HAP-1 (cell line): ENCODE measurements at regions not wholly inside any gene's neighbourhood (a gene's known extent, or its start where the extent isn't known, plus 50 kb on each side); places are given as distances from the start of the nearest gene placed in this dataset.
A peak's percentile ranks its signal among the peaks of the same experiment; 100 is the strongest.
"Not testable (repeated sequence)": the region's sequence is repeated elsewhere in the genome, so short reads cannot be mapped to it uniquely, and the experiment has no call there.

ENCODE experiments used
- DNase-seq, 2 experiments: peaks; one replicate each; pipeline ENCODE4 v3.0.0-alpha.2; 2016 to 2020; ENCODE audit warnings: low spot score in 2 of 2
- H3K27me3 ChIP-seq: fragments of 250-450 bp; sonication (Bioruptor Pico); 2 replicates; pipeline ENCODE4 v1.5.1; 2020; ENCODE audit warnings: low read depth, mild to moderate bottlenecking, moderate library complexity
- H3K36me3 ChIP-seq: fragments of 250-450 bp; sonication (Bioruptor Pico); replicated peaks from 2 replicates; pipeline ENCODE4 v1.5.1; 2020; ENCODE audit warnings: mild to moderate bottlenecking
- H3K4me1 ChIP-seq: fragments of 250-450 bp; sonication (Bioruptor Pico); 2 replicates; pipeline ENCODE4 v1.5.1; 2020; ENCODE audit warnings: mild to moderate bottlenecking
- H3K4me3 ChIP-seq: fragments of 250-450 bp; sonication (Bioruptor Pico); 2 replicates; pipeline ENCODE4 v1.5.1; 2020; ENCODE audit warnings: mild to moderate bottlenecking, moderate library complexity
- H3K9me3 ChIP-seq: fragments of 250-450 bp; sonication (Bioruptor Pico); 2 replicates; pipeline ENCODE4 v1.5.1; 2020; ENCODE audit warnings: mild to moderate bottlenecking, moderate library complexity
- in situ Hi-C: fragments of 300-500 bp; cut with MboI; formaldehyde crosslinking; loops from 3 replicates; pipeline ENCODE4 v1.14.3; 2020; ENCODE audit warnings: low sequenced_read_pairs, inconsistent platforms, mixed read lengths

- no peaks in the 10 kb centered on the region for H3K4me1 ChIP-seq
- no peaks in the 10 kb centered on the region for H3K36me3 ChIP-seq
- no peak overlapping the region for H3K4me3 ChIP-seq
- no peaks in the 10 kb centered on the region for H3K9me3 ChIP-seq
- H3K27me3 ChIP-seq = no peaks in the 10 kb centered on the region
- in situ Hi-C loops = no loop called here
- no peak for DNase-seq
Measured at GRCh38 chr2:76170856-76171255, 460.1 kb upstream of the GCFC2 start.

- no peak for DNase-seq
- no peaks in the 10 kb centered on the region for H3K27me3 ChIP-seq
- in situ Hi-C loops = no loop called here
- no peak overlapping the region for H3K4me3 ChIP-seq
- no peaks in the 10 kb centered on the region for H3K36me3 ChIP-seq
- no peaks in the 10 kb centered on the region for H3K4me1 ChIP-seq
- H3K9me3 ChIP-seq = no peaks in the 10 kb centered on the region
Measured at GRCh38 chr2:76170009-76170384, 459.3 kb upstream of the GCFC2 start.

- Histone ChIP-seq H3K27me3 (no peaks in the 10 kb centered on the region), H3K36me3 (no peaks in the 10 kb centered on the region), H3K4me3 (no peak overlapping the region), H3K9me3 (no peaks in the 10 kb centered on the region), H3K4me1 (no peaks in the 10 kb centered on the region)
- DNase-seq = no peak
- in situ Hi-C loops = no loop called here
Measured at GRCh38 chr2:76169276-76170008, 458.7 kb upstream of the GCFC2 start.

GRCh38 chr2:76163860-76164259 is 453.1 kb upstream of the GCFC2 start:
- Histone ChIP-seq H3K27me3 (no peaks in the 10 kb centered on the region), H3K36me3 (no peaks in the 10 kb centered on the region), H3K4me3 (no peak overlapping the region), H3K4me1 (no peaks in the 10 kb centered on the region), H3K9me3 (no peaks in the 10 kb centered on the region)
- no peak for DNase-seq
- in situ Hi-C loops = no loop called here

GRCh38 chr2:76160670-76161069 is 450.0 kb upstream of the GCFC2 start:
- H3K9me3 ChIP-seq = no peaks in the 10 kb centered on the region
- H3K4me1 ChIP-seq = no peaks in the 10 kb centered on the region
- in situ Hi-C loops = no loop called here
- no peak overlapping the region for H3K4me3 ChIP-seq
- H3K27me3 ChIP-seq = no peaks in the 10 kb centered on the region
- DNase-seq = no peak
- H3K36me3 ChIP-seq = no peaks in the 10 kb centered on the region

GRCh38 chr2:76159042-76159648 is 448.4 kb upstream of the GCFC2 start:
- in situ Hi-C loops = no loop called here
- Histone ChIP-seq H3K4me1 (peaks cover 3% of the 10 kb centered on the region), H3K27me3 (no peaks in the 10 kb centered on the region), H3K9me3 (no peaks in the 10 kb centered on the region), H3K4me3 (no peak overlapping the region), H3K36me3 (no peaks in the 10 kb centered on the region)
- no peak for DNase-seq

- Histone ChIP-seq H3K36me3 (no peaks in the 10 kb centered on the region), H3K9me3 (no peaks in the 10 kb centered on the region), H3K4me1 (peaks cover 3% of the 10 kb centered on the region), H3K27me3 (no peaks in the 10 kb centered on the region), H3K4me3 (no peak overlapping the region)
- in situ Hi-C loops = no loop called here
- no peak for DNase-seq
Measured at GRCh38 chr2:76157531-76157930, 446.8 kb upstream of the GCFC2 start.

GRCh38 chr2:76154981-76155380 is 444.3 kb upstream of the GCFC2 start:
- Histone ChIP-seq H3K9me3 (no peaks in the 10 kb centered on the region), H3K36me3 (no peaks in the 10 kb centered on the region), H3K4me3 (no peak overlapping the region), H3K27me3 (no peaks in the 10 kb centered on the region), H3K4me1 (peaks cover 8% of the 10 kb centered on the region)
- in situ Hi-C loops = no loop called here
- DNase-seq = peak; percentile 9 to 58

- Histone ChIP-seq H3K4me3 (no peak overlapping the region), H3K4me1 (peaks cover 5% of the 10 kb centered on the region), H3K36me3 (no peaks in the 10 kb centered on the region), H3K27me3 (no peaks in the 10 kb centered on the region), H3K9me3 (peaks cover 7% of the 10 kb centered on the region; the same call in 1 of the 2 replicates)
- no peak for DNase-seq
- in situ Hi-C loops = no loop called here
Measured at GRCh38 chr2:76149846-76150245, 439.1 kb upstream of the GCFC2 start.

- H3K9me3 ChIP-seq, in situ Hi-C loops: not testable (repeated sequence)
Measured at GRCh38 chr2:76139303-76139702, 428.6 kb upstream of the GCFC2 start.

GRCh38 chr2:76128622-76129021 is 417.9 kb upstream of the GCFC2 start:
- in situ Hi-C loops = no loop called here
- Histone ChIP-seq H3K4me1 (no peaks in the 10 kb centered on the region), H3K36me3 (no peaks in the 10 kb centered on the region; the same call in none of the 2 replicates), H3K9me3 (no peaks in the 10 kb centered on the region), H3K4me3 (no peak overlapping the region), H3K27me3 (no peaks in the 10 kb centered on the region)
- DNase-seq = no peak

More at GRCh38 chr2:76139303-76139702, 428.6 kb upstream of the GCFC2 start:
- not testable (repeated sequence) for DNase-seq, H3K4me3 ChIP-seq, H3K36me3 ChIP-seq, H3K27me3 ChIP-seq, H3K4me1 ChIP-seq

- Histone ChIP-seq H3K4me3 (no peak overlapping the region), H3K36me3 (no peaks in the 10 kb centered on the region), H3K4me1 (peaks cover 3% of the 10 kb centered on the region; the same call in 1 of the 2 replicates), H3K9me3 (no peaks in the 10 kb centered on the region), H3K27me3 (no peaks in the 10 kb centered on the region)
- no peak for DNase-seq
- in situ Hi-C loops = no loop called here
Measured at GRCh38 chr2:76120176-76120575, 409.5 kb upstream of the GCFC2 start.

GRCh38 chr2:76089683-76090082 is 379.0 kb upstream of the GCFC2 start:
- H3K4me1 ChIP-seq = no peaks in the 10 kb centered on the region
- no peaks in the 10 kb centered on the region for H3K27me3 ChIP-seq
- no peak overlapping the region for H3K4me3 ChIP-seq
- in situ Hi-C loops = no loop called here
- H3K9me3 ChIP-seq = no peaks in the 10 kb centered on the region
- no peaks in the 10 kb centered on the region for H3K36me3 ChIP-seq
- no peak for DNase-seq

GRCh38 chr2:76083248-76083647 is 372.5 kb upstream of the GCFC2 start:
- Histone ChIP-seq H3K4me1 (peaks cover 26% of the 10 kb centered on the region), H3K4me3 (no peak overlapping the region), H3K36me3 (no peaks in the 10 kb centered on the region), H3K9me3 (no peaks in the 10 kb centered on the region), H3K27me3 (no peaks in the 10 kb centered on the region)
- in situ Hi-C loops = no loop called here
- peak in 1 of 2 experiments; percentile 81 for DNase-seq
